Loucy (cell line): ENCODE measurements at regions not wholly inside any gene's neighbourhood (a gene's known extent, or its start where the extent isn't known, plus 50 kb on each side); places are given as distances from the start of the nearest gene placed in this dataset.
A peak's percentile ranks its signal among the peaks of the same experiment; 100 is the strongest.

ENCODE experiments used
- CTCF ChIP-seq: fragments of 200-600 bp; sonication (generic); conservative IDR thresholded peaks from 2 replicates; pipeline ENCODE4 v1.5.1; 2014; ENCODE audit warnings: mild to moderate bottlenecking, antibody characterized with exemption, low read length
- EZH2phosphoT487 ChIP-seq: fragments of 200-600 bp; IDR thresholded peaks from 2 replicates; pipeline ENCODE4 v1.6.1; 2018; ENCODE audit warnings: antibody characterized with exemption, mild to moderate bottlenecking, moderate library complexity, borderline replicate concordance

- TF ChIP-seq EZH2phosphoT487 (no peak), CTCF (peak; percentile 57)
Measured at GRCh38 chr1:187264995-187265602, 436.4 kb downstream of the PLA2G4A start.
